ENCODE measurements at regions not wholly inside any gene's neighbourhood (a gene's known extent, or its start where the extent isn't known, plus 50 kb on each side); places are given as distances from the start of the nearest gene placed in this dataset.

- DNase-seq = no peak
These were observed 492.7 kb downstream of the RPS24 start for GRCh38 chr10:78526347-78526746.

- DNase-seq = no peak
These were observed 493.6 kb downstream of the RPS24 start for GRCh38 chr10:78527296-78527695.

- DNase-seq = no peak
These were observed 495.1 kb downstream of the RPS24 start for GRCh38 chr10:78528749-78529204.

- DNase-seq = no peak
These were observed 495.6 kb downstream of the RPS24 start for GRCh38 chr10:78529262-78529661.

GRCh38 chr10:78531088-78531487, 497.4 kb downstream of the RPS24 start:
- DNase-seq = no peak

GRCh38 chr10:78532480-78533042, 498.9 kb downstream of the RPS24 start:
- no peak for DNase-seq

- DNase-seq = no peak
These were observed 499.4 kb downstream of the RPS24 start for GRCh38 chr10:78533098-78533497.

- DNase-seq = no peak
These were observed 500.1 kb downstream of the RPS24 start for GRCh38 chr10:78533776-78534175.

GRCh38 chr10:78535716-78536218, 502.1 kb downstream of the RPS24 start:
- no peak for DNase-seq

- DNase-seq = no peak
These were observed 503.4 kb downstream of the RPS24 start for GRCh38 chr10:78537018-78537417.

GRCh38 chr10:78539247-78539766, 505.6 kb downstream of the RPS24 start:
- DNase-seq = no peak

GRCh38 chr10:78540355-78541076, 506.9 kb downstream of the RPS24 start:
- DNase-seq = no peak

- DNase-seq = no peak
These were observed 507.9 kb downstream of the RPS24 start for GRCh38 chr10:78541481-78542140.

- no peak for DNase-seq
These were observed 508.5 kb downstream of the RPS24 start for GRCh38 chr10:78542141-78542489.

- DNase-seq = no peak
These were observed 508.9 kb downstream of the RPS24 start for GRCh38 chr10:78542521-78542920.

GRCh38 chr10:78543031-78543748, 509.5 kb downstream of the RPS24 start:
- no peak for DNase-seq

GRCh38 chr10:78543749-78544362, 510.2 kb downstream of the RPS24 start:
- no peak for DNase-seq

GRCh38 chr10:78544423-78545090, 510.9 kb downstream of the RPS24 start:
- no peak for DNase-seq

- DNase-seq = no peak
These were observed 512.1 kb downstream of the RPS24 start for GRCh38 chr10:78545756-78546155.

GRCh38 chr10:78547397-78547796, 513.7 kb downstream of the RPS24 start:
- no peak for DNase-seq

- no peak for DNase-seq
These were observed 514.2 kb downstream of the RPS24 start for GRCh38 chr10:78547905-78548304.

GRCh38 chr10:78548369-78548768, 514.7 kb downstream of the RPS24 start:
- DNase-seq = no peak

Data from activated CD4-positive, CD25-positive, alpha-beta regulatory T cell treated with anti-CD3 and anti-CD28 coated beads, Interleukin-2, amount 50 U/mL, for 72 hours (primary cell).